H9 (cell line): ENCODE measurements at regions not wholly inside any gene's neighbourhood (a gene's known extent, or its start where the extent isn't known, plus 50 kb on each side); places are given as distances from the start of the nearest gene placed in this dataset.

Experiments used
- DNase-seq: peaks from one replicate; pipeline ENCODE4 v3.0.0-alpha.2; 2017
- H2AFZ ChIP-seq: one replicate; pipeline ENCODE4 v1.6.1; 2013; ENCODE audit warnings: mild to moderate bottlenecking, low read length, control low read depth, moderate library complexity
- H2AK5ac ChIP-seq: 2 replicates; pipeline ENCODE4 v1.6.1; 2013; ENCODE audit warnings: low read length, control low read depth, mixed read lengths; ENCODE audit not compliant: insufficient read length
- H2BK120ac ChIP-seq: one replicate; pipeline ENCODE4 v1.6.1; 2013; ENCODE audit warnings: low read depth, mild to moderate bottlenecking, low read length, control low read depth, inconsistent platforms; ENCODE audit not compliant: poor library complexity, severe bottlenecking
- H2BK12ac ChIP-seq: 2 replicates; pipeline ENCODE4 v1.6.1; 2013; ENCODE audit warnings: low read length, control low read depth, mixed read lengths, low read depth; ENCODE audit not compliant: insufficient read length
- H2BK15ac ChIP-seq: 2 replicates; pipeline ENCODE4 v1.6.1; 2013; ENCODE audit warnings: low read depth, low read length, control low read depth
- H2BK20ac ChIP-seq: one replicate; pipeline ENCODE4 v1.6.1; 2013; ENCODE audit warnings: low read depth, mild to moderate bottlenecking, low read length, control low read depth, inconsistent platforms; ENCODE audit not compliant: poor library complexity, severe bottlenecking
- H2BK5ac ChIP-seq: 2 replicates; pipeline ENCODE4 v1.6.1; 2013; ENCODE audit warnings: low read length, control low read depth, mixed read lengths; ENCODE audit not compliant: insufficient read length
- H3K14ac ChIP-seq: 2 replicates; pipeline ENCODE4 v1.6.1; 2013; ENCODE audit warnings: low read length, control low read depth; ENCODE audit not compliant: insufficient read depth
- H3K18ac ChIP-seq: 2 replicates; pipeline ENCODE4 v1.6.1; 2013; ENCODE audit warnings: low read depth, mild to moderate bottlenecking, mixed read lengths, low read length, control low read depth; ENCODE audit not compliant: insufficient read length
- H3K23ac ChIP-seq: 2 replicates; pipeline ENCODE4 v1.6.1; 2013; ENCODE audit warnings: low read length, control low read depth, mixed read lengths, low read depth; ENCODE audit not compliant: insufficient read length
- H3K23me2 ChIP-seq: 2 replicates; pipeline ENCODE4 v1.6.1; 2013; ENCODE audit warnings: low read depth, mild to moderate bottlenecking, mixed read lengths, low read length, control low read depth; ENCODE audit not compliant: insufficient read length, poor library complexity, severe bottlenecking
- H3K27ac ChIP-seq: 2 replicates; pipeline ENCODE4 v1.5.1; 2013; ENCODE audit warnings: low read length, control low read depth, mixed read lengths, low read depth; ENCODE audit not compliant: insufficient read length
- H3K27me3 ChIP-seq: 2 replicates; pipeline ENCODE4 v1.6.1; 2013; ENCODE audit warnings: low read length, control low read depth, inconsistent platforms; ENCODE audit not compliant: insufficient read depth
- H3K4ac ChIP-seq: 2 replicates; pipeline ENCODE4 v1.6.1; 2013; ENCODE audit warnings: low read depth, mild to moderate bottlenecking, control low read depth, inconsistent platforms, low read length, moderate library complexity
- H3K4me1 ChIP-seq: 2 replicates; pipeline ENCODE4 v1.6.1; 2013; ENCODE audit warnings: low read length, control low read depth, inconsistent platforms; ENCODE audit not compliant: insufficient read depth
- H3K4me2 ChIP-seq: 2 replicates; pipeline ENCODE4 v1.6.1; 2013; ENCODE audit warnings: low read length, control low read depth, mixed read lengths; ENCODE audit not compliant: insufficient read length, insufficient read depth
- H3K56ac ChIP-seq: 2 replicates; pipeline ENCODE4 v1.6.1; 2013; ENCODE audit warnings: low read depth, mild to moderate bottlenecking, mixed read lengths, low read length, control low read depth; ENCODE audit not compliant: insufficient read length
- H3K79me1 ChIP-seq: 2 replicates; pipeline ENCODE4 v1.6.1; 2013; ENCODE audit warnings: low read depth, mild to moderate bottlenecking, moderate library complexity, low read length, control low read depth, inconsistent platforms; ENCODE audit not compliant: insufficient read depth, poor library complexity, severe bottlenecking
- H3K79me2 ChIP-seq: 2 replicates; pipeline ENCODE4 v1.6.1; 2013; ENCODE audit warnings: low read length, control low read depth, inconsistent platforms; ENCODE audit not compliant: insufficient read depth
- H3K9ac ChIP-seq: 2 replicates; pipeline ENCODE4 v1.6.1; 2013; ENCODE audit warnings: low read length, control low read depth, mixed read lengths; ENCODE audit not compliant: insufficient read length; ENCODE audit errors: extremely low read depth
- H3K9me3 ChIP-seq: one replicate; pipeline ENCODE4 v1.6.1; 2013; ENCODE audit warnings: low read depth, low read length, inconsistent platforms; ENCODE audit not compliant: control insufficient read depth
- H3T11ph ChIP-seq: one replicate; pipeline ENCODE4 v1.6.1; 2013; ENCODE audit warnings: mild to moderate bottlenecking, low read length, control low read depth, inconsistent platforms
- H4K20me1 ChIP-seq: one replicate; pipeline ENCODE4 v1.6.1; 2013; ENCODE audit not compliant: control insufficient read depth, insufficient read length, insufficient read depth
- H4K5ac ChIP-seq: 2 replicates; pipeline ENCODE4 v1.6.1; 2013; ENCODE audit warnings: low read depth, mild to moderate bottlenecking, mixed read lengths, low read length, control low read depth; ENCODE audit not compliant: insufficient read length
- H4K8ac ChIP-seq: replicated peaks from 2 replicates; pipeline ENCODE4 v1.6.1; 2013; ENCODE audit warnings: low read length, control low read depth, mixed read lengths, low read depth; ENCODE audit not compliant: insufficient read length
- H4K91ac ChIP-seq: 2 replicates; pipeline ENCODE4 v1.6.1; 2013; ENCODE audit warnings: low read depth, mild to moderate bottlenecking, moderate library complexity, mixed read lengths, low read length, control low read depth; ENCODE audit not compliant: insufficient read length
- H3K27ac Mint-ChIP-seq, 3 experiments: 2 replicates in 2 of 3; 3 replicates in 1 of 3; pipeline ENCODE4 v1.8.0; 2020 to 2021; ENCODE audit warnings: mixed read lengths in 3 of 3, mild to moderate bottlenecking in 1 of 3, moderate library complexity in 1 of 3
- H3K27me3 Mint-ChIP-seq: 2 replicates; pipeline ENCODE4 v1.8.0; 2021; ENCODE audit warnings: low read depth, mild to moderate bottlenecking, moderate library complexity, mixed read lengths
- H3K36me3 Mint-ChIP-seq, 3 experiments: 2 replicates in 2 of 3; 3 replicates in 1 of 3; pipeline ENCODE4 v1.8.0; 2020 to 2021; ENCODE audit warnings: low read depth in 3 of 3, mixed read lengths in 3 of 3; ENCODE audit not compliant: insufficient read depth in 1 of 3
- H3K4me1 Mint-ChIP-seq, 2 experiments: 2 replicates each; pipeline ENCODE4 v1.8.0; 2020; ENCODE audit warnings: mixed read lengths in 2 of 2
- H3K4me3 Mint-ChIP-seq, 2 experiments: 2 replicates in 1 of 2; 3 replicates in 1 of 2; pipeline ENCODE4 v1.8.0; 2020 to 2021; ENCODE audit warnings: mild to moderate bottlenecking in 2 of 2, mixed read lengths in 2 of 2, moderate library complexity in 1 of 2
- H3K9me3 Mint-ChIP-seq, 2 experiments: 2 replicates in 1 of 2; 3 replicates in 1 of 2; pipeline ENCODE4 v1.8.0; 2020; ENCODE audit warnings: mild to moderate bottlenecking in 2 of 2, mixed read lengths in 2 of 2, moderate library complexity in 1 of 2
- WGBS: extraction: QIAGEN DNeasy Blood & Tissue Kit; methylation state at CpG from one replicate; pipeline ENCODE4 v1.1.7; 2013; ENCODE audit warnings: missing lambda C conversion rate, low lambda C conversion rate, mixed read lengths; ENCODE audit not compliant: insufficient read length; ENCODE audit errors: extremely low coverage; 5-methylcytosine and 5-hydroxymethylcytosine counted together
- TF ChIP-seq, protein P1 (sequence below): fragments of 200-600 bp; sonication (generic); conservative IDR thresholded peaks from 3 replicates; pipeline ENCODE4 v1.8.0; 2021; ENCODE audit warnings: antibody characterized with exemption, mild to moderate bottlenecking

DNA sequence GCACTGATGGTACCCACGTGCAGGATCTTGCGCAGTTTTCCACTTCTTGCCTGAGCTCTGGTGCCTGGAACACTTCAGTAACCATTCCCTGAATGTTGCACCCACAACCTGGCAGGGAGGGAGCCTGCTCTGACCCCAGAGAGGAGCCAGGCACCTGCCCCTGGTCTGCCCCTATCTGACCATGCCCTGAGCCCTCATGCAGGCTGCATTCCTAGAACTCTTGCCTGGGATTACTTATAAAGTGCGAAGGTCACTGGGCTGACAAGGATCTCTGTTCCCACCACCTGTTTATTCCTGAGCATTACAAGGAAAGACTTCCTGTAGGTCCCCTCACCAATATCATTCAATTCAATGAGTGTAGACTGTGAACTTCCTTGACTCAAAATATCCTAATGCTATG, 191.9 kb upstream of the FMN2 start:
- no peak overlapping the region for H3K14ac ChIP-seq
- no peaks in the 10 kb centered on the region for H3K27me3 Mint-ChIP-seq
- no peak overlapping the region for H2BK5ac ChIP-seq
- no peak overlapping the region for H3K4ac ChIP-seq
- H2BK120ac ChIP-seq, result no peak overlapping the region
- H3K9me3 Mint-ChIP-seq, result no peaks in the 10 kb centered on the region
- H2BK20ac ChIP-seq, result no peak overlapping the region
- no peaks in the 10 kb centered on the region for H3K4me1 ChIP-seq
- no peak for DNase-seq
- no peaks in the 10 kb centered on the region for H3K9me3 ChIP-seq
- peak overlapping the region in 1 of 3 experiments; percentile 16; a peak in 1 of 7 replicates for H3K27ac Mint-ChIP-seq
- no peak overlapping the region for H2BK15ac ChIP-seq
- TF ChIP-seq, protein P1, sequence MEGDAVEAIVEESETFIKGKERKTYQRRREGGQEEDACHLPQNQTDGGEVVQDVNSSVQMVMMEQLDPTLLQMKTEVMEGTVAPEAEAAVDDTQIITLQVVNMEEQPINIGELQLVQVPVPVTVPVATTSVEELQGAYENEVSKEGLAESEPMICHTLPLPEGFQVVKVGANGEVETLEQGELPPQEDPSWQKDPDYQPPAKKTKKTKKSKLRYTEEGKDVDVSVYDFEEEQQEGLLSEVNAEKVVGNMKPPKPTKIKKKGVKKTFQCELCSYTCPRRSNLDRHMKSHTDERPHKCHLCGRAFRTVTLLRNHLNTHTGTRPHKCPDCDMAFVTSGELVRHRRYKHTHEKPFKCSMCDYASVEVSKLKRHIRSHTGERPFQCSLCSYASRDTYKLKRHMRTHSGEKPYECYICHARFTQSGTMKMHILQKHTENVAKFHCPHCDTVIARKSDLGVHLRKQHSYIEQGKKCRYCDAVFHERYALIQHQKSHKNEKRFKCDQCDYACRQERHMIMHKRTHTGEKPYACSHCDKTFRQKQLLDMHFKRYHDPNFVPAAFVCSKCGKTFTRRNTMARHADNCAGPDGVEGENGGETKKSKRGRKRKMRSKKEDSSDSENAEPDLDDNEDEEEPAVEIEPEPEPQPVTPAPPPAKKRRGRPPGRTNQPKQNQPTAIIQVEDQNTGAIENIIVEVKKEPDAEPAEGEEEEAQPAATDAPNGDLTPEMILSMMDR, result no peak; the same call in 2 of the 3 replicates
- H2BK12ac ChIP-seq, result no peak overlapping the region
- H3K9ac ChIP-seq, result no peak overlapping the region
- H3K23ac ChIP-seq, result no peak overlapping the region
- no peak overlapping the region for H3K4me2 ChIP-seq
- H3K4me1 Mint-ChIP-seq, result peaks cover 8 to 10% of the 10 kb centered on the region in 2 experiments
- no peaks in the 10 kb centered on the region for H3K79me1 ChIP-seq
- H4K8ac ChIP-seq, result no peak overlapping the region
- no CpG with 5 or more reads among the region's 3 CpGs for WGBS
- no peak overlapping the region for H3T11ph ChIP-seq
- H4K5ac ChIP-seq, result no peak overlapping the region
- H2AFZ ChIP-seq, result no peak overlapping the region
- H2AK5ac ChIP-seq, result no peak overlapping the region
- no peaks in the 10 kb centered on the region for H4K20me1 ChIP-seq
- H4K91ac ChIP-seq, result no peak overlapping the region
- H3K18ac ChIP-seq, result no peak overlapping the region
- H3K36me3 Mint-ChIP-seq, result peaks cover 0 to 5% (median 4%) of the 10 kb centered on the region in 3 experiments; a peak in 3 of 7 replicates
- H3K4me3 Mint-ChIP-seq, result no peak overlapping the region
- no peaks in the 10 kb centered on the region; the same call in 1 of the 2 replicates for H3K27me3 ChIP-seq
- no peak overlapping the region for H3K56ac ChIP-seq
- no peak overlapping the region for H3K27ac ChIP-seq
- no peaks in the 10 kb centered on the region for H3K23me2 ChIP-seq
- no peaks in the 10 kb centered on the region for H3K79me2 ChIP-seq
